Loucy (cell line): ENCODE measurements at regions not wholly inside any gene's neighbourhood (a gene's known extent, or its start where the extent isn't known, plus 50 kb on each side); places are given as distances from the start of the nearest gene placed in this dataset.

Experiments
- H2AFZ ChIP-seq: fragments of 200-600 bp; sonication (generic); 2 replicates; pipeline ENCODE4 v1.6.0; 2016; ENCODE audit warnings: antibody characterized with exemption, mild to moderate bottlenecking, low read length, moderate library complexity
- H3F3A ChIP-seq: fragments of 200-600 bp; 2 replicates; pipeline ENCODE4 v1.6.0; 2016; ENCODE audit warnings: antibody characterized with exemption, low read depth, mild to moderate bottlenecking
- H3K27me3 ChIP-seq: fragments of 200-600 bp; sonication (generic); 2 replicates; pipeline ENCODE4 v1.6.1; 2014; ENCODE audit warnings: low read length, mild to moderate bottlenecking; ENCODE audit not compliant: insufficient read depth, poor library complexity, severe bottlenecking
- H3K36me3 ChIP-seq: fragments of 200-600 bp; sonication (generic); 2 replicates; pipeline ENCODE4 v1.6.1; 2016; ENCODE audit warnings: low read length; ENCODE audit not compliant: insufficient read depth
- H3K4me1 ChIP-seq: fragments of 200-600 bp; sonication (generic); 2 replicates; pipeline ENCODE4 v1.5.1; 2014; ENCODE audit warnings: low read length, mild to moderate bottlenecking; ENCODE audit not compliant: insufficient read depth, poor library complexity, severe bottlenecking
- H3K4me2 ChIP-seq: fragments of 200-600 bp; sonication (generic); 2 replicates; pipeline ENCODE4 v1.6.0; 2014; ENCODE audit warnings: antibody characterized with exemption, low read length, low read depth, mild to moderate bottlenecking; ENCODE audit not compliant: poor library complexity, severe bottlenecking
- H3K4me3 ChIP-seq: fragments of 200-600 bp; sonication (generic); 2 replicates; pipeline ENCODE4 v1.5.1; 2014; ENCODE audit warnings: low read length, mild to moderate bottlenecking, mixed read lengths; ENCODE audit not compliant: poor library complexity, severe bottlenecking
- H3K79me2 ChIP-seq: fragments of 200-600 bp; sonication (generic); 2 replicates; pipeline ENCODE4 v1.6.1; 2014; ENCODE audit warnings: low read length; ENCODE audit not compliant: insufficient read depth
- H3K9ac ChIP-seq: fragments of 200-600 bp; sonication (generic); 2 replicates; pipeline ENCODE4 v1.6.0; 2014; ENCODE audit warnings: mild to moderate bottlenecking, low read depth, low read length, moderate library complexity; ENCODE audit not compliant: poor library complexity, severe bottlenecking
- H3K9me2 ChIP-seq: fragments of 200-600 bp; sonication (generic); replicated peaks from 2 replicates; pipeline ENCODE4 v1.6.1; 2016; ENCODE audit warnings: low read depth, low read length, mixed read lengths
- H3K9me3 ChIP-seq: fragments of 200-600 bp; sonication (generic); 2 replicates; pipeline ENCODE4 v1.6.1; 2014; ENCODE audit warnings: mild to moderate bottlenecking, antibody characterized with exemption, low read length, low read depth; ENCODE audit not compliant: insufficient read depth
- H4K20me1 ChIP-seq: fragments of 200-600 bp; sonication (generic); 2 replicates; pipeline ENCODE4 v1.6.0; 2014; ENCODE audit warnings: antibody characterized with exemption, low read length, mild to moderate bottlenecking; ENCODE audit not compliant: insufficient read depth, poor library complexity, severe bottlenecking
- CTCF ChIP-seq: fragments of 200-600 bp; sonication (generic); conservative IDR thresholded peaks from 2 replicates; pipeline ENCODE4 v1.5.1; 2014; ENCODE audit warnings: mild to moderate bottlenecking, antibody characterized with exemption, low read length
- EZH2phosphoT487 ChIP-seq: fragments of 200-600 bp; IDR thresholded peaks from 2 replicates; pipeline ENCODE4 v1.6.1; 2018; ENCODE audit warnings: antibody characterized with exemption, mild to moderate bottlenecking, moderate library complexity, borderline replicate concordance

- no peaks in the 10 kb centered on the region for H3K36me3 ChIP-seq
- H3K4me2 ChIP-seq = no peak overlapping the region
- H3F3A ChIP-seq = no peaks in the 10 kb centered on the region
Observed at GRCh38 chr14:84926656-84927055, 603.3 kb upstream of the FLRT2 start.

GRCh38 chr14:84927096-84927827 lies 602.7 kb upstream of the FLRT2 start:
- Histone ChIP-seq H3K4me3 (no peak overlapping the region), H3K79me2 (no peaks in the 10 kb centered on the region), H3K4me1 (no peaks in the 10 kb centered on the region), H3K36me3 (no peaks in the 10 kb centered on the region), H3K4me2 (no peak overlapping the region), H3K9me2 (no peaks in the 10 kb centered on the region), H2AFZ (no peak overlapping the region), H3K9ac (no peak overlapping the region), H3F3A (no peaks in the 10 kb centered on the region), H4K20me1 (no peaks in the 10 kb centered on the region), H3K27me3 (no peaks in the 10 kb centered on the region), H3K9me3 (no peaks in the 10 kb centered on the region)
- TF ChIP-seq CTCF (no peak), EZH2phosphoT487 (no peak)

More at GRCh38 chr14:84926656-84927055, 603.3 kb upstream of the FLRT2 start:
- Histone ChIP-seq H3K4me1 (no peaks in the 10 kb centered on the region), H3K79me2 (no peaks in the 10 kb centered on the region), H3K4me3 (no peak overlapping the region), H3K27me3 (no peaks in the 10 kb centered on the region), H4K20me1 (no peaks in the 10 kb centered on the region), H3K9me2 (no peaks in the 10 kb centered on the region), H3K9me3 (no peaks in the 10 kb centered on the region), H3K9ac (no peak overlapping the region), H2AFZ (no peak overlapping the region)
- no peak for TF ChIP-seq CTCF
- no peak for TF ChIP-seq EZH2phosphoT487

GRCh38 chr14:84929086-84929485 lies 600.9 kb upstream of the FLRT2 start:
- H3K4me2 ChIP-seq = no peak overlapping the region
- no peak overlapping the region for H2AFZ ChIP-seq
- no peaks in the 10 kb centered on the region for H3K27me3 ChIP-seq
- H3K9me3 ChIP-seq = no peaks in the 10 kb centered on the region
- TF ChIP-seq EZH2phosphoT487 (no peak), CTCF (no peak)
- H3F3A ChIP-seq = no peaks in the 10 kb centered on the region
- H4K20me1 ChIP-seq = no peaks in the 10 kb centered on the region
- no peaks in the 10 kb centered on the region for H3K36me3 ChIP-seq
- H3K4me3 ChIP-seq = no peak overlapping the region
- H3K9me2 ChIP-seq = no peaks in the 10 kb centered on the region
- H3K4me1 ChIP-seq = no peaks in the 10 kb centered on the region
- no peaks in the 10 kb centered on the region for H3K79me2 ChIP-seq
- H3K9ac ChIP-seq = no peak overlapping the region
